Lung (tissue), 11 donors: ENCODE measurements at regions not wholly inside any gene's neighbourhood (a gene's known extent, or its start where the extent isn't known, plus 50 kb on each side); places are given as distances from the start of the nearest gene placed in this dataset.

Experiments
- ATAC-seq: fragments of 200-7000 bp; cut with Tn5 transposase; one replicate; pipeline ENCODE4 v1.9.1; 2020; ENCODE audit warnings: moderate number of reproducible peaks; ENCODE audit not compliant: insufficient read depth, low FRiP score
- DNase-seq, 3 donors: peaks; one replicate each; pipeline ENCODE4 v3.0.0-alpha.2; 2013 to 2017
- H3K27ac ChIP-seq, 2 donors: one replicate each; pipeline ENCODE4 v1.5.1; 2013; ENCODE audit warnings: mild to moderate bottlenecking in 2 of 2, moderate library complexity in 2 of 2, control low read depth in 1 of 2, inconsistent platforms in 1 of 2, low read depth in 1 of 2, low read length in 1 of 2
- H3K27me3 ChIP-seq, 3 donors: one replicate each; pipeline ENCODE4 v1.5.1; 2013; ENCODE audit warnings: low read length in 2 of 3; ENCODE audit not compliant: control insufficient read depth in 3 of 3, insufficient read depth in 3 of 3
- H3K36me3 ChIP-seq, 4 donors: one replicate each; pipeline ENCODE4 v1.5.1; 2013; ENCODE audit warnings: low read length in 4 of 4, mild to moderate bottlenecking in 1 of 4, moderate library complexity in 1 of 4; ENCODE audit not compliant: control insufficient read depth in 4 of 4, insufficient read depth in 4 of 4
- H3K4me1 ChIP-seq, 5 donors: one replicate each; pipeline ENCODE4 v1.5.1; 2013; ENCODE audit warnings: low read length in 5 of 5, mild to moderate bottlenecking in 2 of 5, moderate library complexity in 1 of 5; ENCODE audit not compliant: control insufficient read depth in 5 of 5, insufficient read depth in 5 of 5
- H3K4me3 ChIP-seq: one replicate; pipeline ENCODE4 v1.5.1; 2013; ENCODE audit warnings: mild to moderate bottlenecking, control low read depth, moderate library complexity
- H3K9ac ChIP-seq, 2 donors: one replicate each; pipeline ENCODE4 v1.5.1; 2013; ENCODE audit warnings: low read length in 2 of 2, control low read depth in 1 of 2; ENCODE audit not compliant: insufficient read depth in 1 of 2
- H3K9me3 ChIP-seq, 4 donors: one replicate each; pipeline ENCODE4 v1.5.1; 2013; ENCODE audit warnings: low read length in 3 of 4, mild to moderate bottlenecking in 1 of 4, moderate library complexity in 1 of 4; ENCODE audit not compliant: control insufficient read depth in 4 of 4, insufficient read depth in 3 of 4
- CTCF ChIP-seq: IDR thresholded peaks from 2 replicates; pipeline ENCODE4 v1.5.1; 2012; ENCODE audit warnings: mild to moderate bottlenecking; ENCODE audit errors: control extremely low read depth, extremely low read depth
- WGBS, 2 donors: extraction: QIAGEN DNeasy Blood & Tissue Kit; methylation state at CpG; one replicate each; pipeline ENCODE4 v1.1.7; 2013; 5-methylcytosine and 5-hydroxymethylcytosine counted together
- donor health status: control.
- donor health status: control.
- donor health status: Bipolar disorder and iron deficiency.
- donor health status: healthy.
- donor health status: DM: yes; HTN: yes; CAD: no.

DNA sequence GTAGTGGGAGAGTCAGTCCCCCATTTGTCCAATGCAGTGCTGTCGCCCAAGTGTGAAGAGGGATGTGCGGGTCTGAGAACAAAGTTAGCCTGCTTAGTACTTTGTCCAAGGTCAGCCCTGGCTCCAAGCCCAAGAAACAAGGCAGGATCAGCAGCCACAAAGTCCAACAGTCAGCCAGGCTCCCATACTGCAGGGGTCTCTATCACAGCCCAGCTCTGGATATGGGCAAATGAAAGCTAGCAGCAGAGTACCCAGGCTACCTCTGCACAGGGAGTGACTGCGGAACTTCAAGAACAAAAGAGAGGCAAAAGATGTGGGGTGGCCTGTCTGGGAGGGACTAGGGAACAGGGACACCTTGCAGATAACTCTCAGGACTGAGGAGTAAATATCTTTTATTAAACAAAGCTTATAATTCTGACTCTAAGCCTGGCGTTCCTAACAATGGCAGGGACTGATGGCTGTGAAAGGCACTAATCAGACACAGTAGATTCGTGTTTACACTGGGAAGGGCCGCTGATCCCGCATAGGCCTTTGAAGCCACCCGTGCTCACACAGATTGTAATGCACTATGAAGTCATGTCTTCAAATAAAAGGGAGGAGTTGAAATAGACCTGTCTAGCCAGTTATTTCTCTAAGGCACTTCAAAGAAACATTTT, 91.0 kb upstream of the EEA1 start:
- no peak overlapping the region for H3K27ac ChIP-seq
- ATAC-seq (no peak), DNase-seq (peak; percentile 66 to 83 (median 68))
- no peaks in the 10 kb centered on the region for H3K36me3 ChIP-seq
- H3K27me3 ChIP-seq: no peaks in the 10 kb centered on the region
- H3K4me1 ChIP-seq: peaks cover 0 to 26% (median 2%) of the 10 kb centered on the region in 5 donors
- TF ChIP-seq CTCF: no peak
- H3K4me3 ChIP-seq: no peak overlapping the region
- WGBS, 2 donors: 65 to 73% methylated on average over 8 of the region's 8 CpGs
- H3K9me3 ChIP-seq: no peaks in the 10 kb centered on the region
- peak overlapping the region in 1 of 2 donors; percentile 34 for H3K9ac ChIP-seq

DNA sequence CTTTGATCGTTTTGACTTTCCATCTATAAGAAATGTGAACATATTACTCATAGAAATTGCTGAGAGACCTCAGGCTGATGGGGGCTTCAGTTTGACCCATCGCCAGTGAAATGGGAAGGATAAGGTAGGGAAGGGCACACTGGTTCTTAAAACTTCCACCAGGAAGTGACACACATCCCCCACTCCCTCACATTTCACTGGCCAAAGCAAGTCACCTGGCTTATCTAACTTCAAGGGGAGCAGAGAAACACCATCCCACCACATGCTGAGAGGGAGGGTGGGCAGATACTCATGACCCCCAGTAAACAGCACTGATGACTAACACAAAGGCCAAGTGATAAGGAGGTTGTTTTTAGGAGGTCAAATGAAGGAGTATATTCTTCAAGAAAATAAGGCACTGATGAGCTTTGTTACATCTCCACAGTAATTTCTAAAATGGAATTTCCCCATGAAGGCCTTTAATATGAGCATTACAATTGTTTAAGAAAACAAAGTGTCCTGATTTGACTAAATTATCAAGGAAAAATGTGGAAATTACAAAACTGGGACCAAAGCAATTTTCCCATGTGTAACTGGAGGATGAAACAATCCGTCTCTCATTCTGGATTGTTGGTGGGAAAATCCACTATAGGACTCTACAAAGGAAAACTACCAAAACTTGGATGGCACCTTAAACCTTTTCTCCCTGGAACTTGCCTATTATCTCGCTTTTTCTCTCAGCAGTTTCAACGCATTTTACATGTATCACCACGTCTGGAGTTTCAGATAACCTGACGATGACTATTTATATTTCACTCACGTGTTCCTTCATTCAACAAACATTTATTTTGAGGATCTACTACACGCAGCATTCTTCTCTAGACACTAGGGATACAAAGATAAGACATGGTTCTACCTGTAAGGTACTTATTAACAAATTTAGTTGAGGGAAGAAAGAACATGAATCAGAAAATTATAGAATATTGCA, 91.8 kb upstream of the EEA1 start:
- peaks cover 0 to 23% (median 2%) of the 10 kb centered on the region in 5 donors for H3K4me1 ChIP-seq
- WGBS, 2 donors: 74 to 83% methylated on average over 9 of the region's 9 CpGs
- H3K27me3 ChIP-seq: no peaks in the 10 kb centered on the region
- ATAC-seq (no peak), DNase-seq (peak in 1 of 3 donors; percentile 25)
- no peaks in the 10 kb centered on the region for H3K36me3 ChIP-seq
- H3K27ac ChIP-seq: no peak overlapping the region
- TF ChIP-seq CTCF: no peak
- H3K4me3 ChIP-seq: no peak overlapping the region
- no peak overlapping the region for H3K9ac ChIP-seq
- H3K9me3 ChIP-seq: no peaks in the 10 kb centered on the region

- Histone ChIP-seq H3K4me1 (peaks cover 0 to 22% (median 2%) of the 10 kb centered on the region in 5 donors), H3K27me3 (no peaks in the 10 kb centered on the region), H3K27ac (no peak overlapping the region), H3K36me3 (no peaks in the 10 kb centered on the region), H3K4me3 (no peak overlapping the region), H3K9ac (no peak overlapping the region), H3K9me3 (no peaks in the 10 kb centered on the region)
- ATAC-seq (no peak), DNase-seq (no peak)
- 94 to 98% methylated on average over 6 of the region's 6 CpGs for WGBS, 2 donors
- TF ChIP-seq CTCF: no peak
Observed at GRCh38 chr12:93022603-93023340, 93.7 kb upstream of the EEA1 start.
